HG03039 (cell line): ENCODE measurements at regions not wholly inside any gene's neighbourhood (a gene's known extent, or its start where the extent isn't known, plus 50 kb on each side); places are given as distances from the start of the nearest gene placed in this dataset.

Experiments
- ATAC-seq: cut with Tn5 transposase; IDR thresholded peaks from one replicate; pipeline ENCODE4 v1.9.1; 2021; ENCODE audit warnings: mild to moderate bottlenecking, moderate library complexity; ENCODE audit not compliant: unreplicated experiment

GRCh38 chr3:182530316-182530715 lies 263.0 kb upstream of the ATP11B start:
- ATAC-seq, result no peak

GRCh38 chr3:182533394-182533793 lies 259.9 kb upstream of the ATP11B start:
- no peak for ATAC-seq

- no peak for ATAC-seq
These were observed 248.8 kb upstream of the ATP11B start for GRCh38 chr3:182544542-182544941.

- ATAC-seq, result no peak
These were observed 231.0 kb upstream of the ATP11B start for GRCh38 chr3:182562274-182562673.

- ATAC-seq, result no peak
These were observed 227.1 kb upstream of the ATP11B start for GRCh38 chr3:182565916-182566796.

- ATAC-seq, result no peak
These were observed 225.6 kb upstream of the ATP11B start for GRCh38 chr3:182567700-182568099.

- no peak for ATAC-seq
These were observed 225.0 kb upstream of the ATP11B start for GRCh38 chr3:182568261-182568660.

- ATAC-seq, result no peak
These were observed 224.4 kb upstream of the ATP11B start for GRCh38 chr3:182568876-182569275.

GRCh38 chr3:182570946-182571594 lies 222.2 kb upstream of the ATP11B start:
- ATAC-seq, result no peak

GRCh38 chr3:182575941-182576340 lies 217.4 kb upstream of the ATP11B start:
- no peak for ATAC-seq

- ATAC-seq, result no peak
These were observed 209.8 kb upstream of the ATP11B start for GRCh38 chr3:182583545-182583944.

GRCh38 chr3:182585532-182586150 lies 207.7 kb upstream of the ATP11B start:
- ATAC-seq, result no peak

- no peak for ATAC-seq
These were observed 200.6 kb upstream of the ATP11B start for GRCh38 chr3:182592747-182593146.

- no peak for ATAC-seq
These were observed 196.5 kb upstream of the ATP11B start for GRCh38 chr3:182596676-182597410.

GRCh38 chr3:182597621-182598041 lies 195.7 kb upstream of the ATP11B start:
- ATAC-seq, result no peak

GRCh38 chr3:182601597-182601996 lies 191.7 kb upstream of the ATP11B start:
- no peak for ATAC-seq

GRCh38 chr3:182603501-182603900 lies 189.8 kb upstream of the ATP11B start:
- no peak for ATAC-seq

GRCh38 chr3:182605882-182606611 lies 187.3 kb upstream of the ATP11B start:
- ATAC-seq, result no peak

- ATAC-seq, result no peak
These were observed 186.3 kb upstream of the ATP11B start for GRCh38 chr3:182606905-182607504.

- no peak for ATAC-seq
These were observed 184.5 kb upstream of the ATP11B start for GRCh38 chr3:182608832-182609231.
